Breast epithelium (tissue), 3 donors: ENCODE measurements at regions not wholly inside any gene's neighbourhood (a gene's known extent, or its start where the extent isn't known, plus 50 kb on each side); places are given as distances from the start of the nearest gene placed in this dataset.

Experiments
- CTCF ChIP-seq, 3 donors: fragments of 450-650 bp; IDR thresholded peaks; one replicate each; pipeline ENCODE4 v1.5.1; 2016 to 2017; ENCODE audit warnings: antibody characterized with exemption in 3 of 3, mild to moderate bottlenecking in 3 of 3, moderate library complexity in 3 of 3
- POLR2A ChIP-seq: fragments of 450-650 bp; IDR thresholded peaks from one replicate; pipeline ENCODE4 v1.6.1; 2016; ENCODE audit warnings: antibody characterized with exemption, mild to moderate bottlenecking, moderate library complexity

GRCh38 chr4:20532871-20533870 is 167.1 kb upstream of the PACRGL start:
- TF ChIP-seq CTCF (IDR thresholded peaks at IDR 0.05), result no peak
- TF ChIP-seq POLR2A, result no peak
